ENCODE measurements at regions not wholly inside any gene's neighbourhood (a gene's known extent, or its start where the extent isn't known, plus 50 kb on each side); places are given as distances from the start of the nearest gene placed in this dataset.

- TF ChIP-seq, protein P1, sequence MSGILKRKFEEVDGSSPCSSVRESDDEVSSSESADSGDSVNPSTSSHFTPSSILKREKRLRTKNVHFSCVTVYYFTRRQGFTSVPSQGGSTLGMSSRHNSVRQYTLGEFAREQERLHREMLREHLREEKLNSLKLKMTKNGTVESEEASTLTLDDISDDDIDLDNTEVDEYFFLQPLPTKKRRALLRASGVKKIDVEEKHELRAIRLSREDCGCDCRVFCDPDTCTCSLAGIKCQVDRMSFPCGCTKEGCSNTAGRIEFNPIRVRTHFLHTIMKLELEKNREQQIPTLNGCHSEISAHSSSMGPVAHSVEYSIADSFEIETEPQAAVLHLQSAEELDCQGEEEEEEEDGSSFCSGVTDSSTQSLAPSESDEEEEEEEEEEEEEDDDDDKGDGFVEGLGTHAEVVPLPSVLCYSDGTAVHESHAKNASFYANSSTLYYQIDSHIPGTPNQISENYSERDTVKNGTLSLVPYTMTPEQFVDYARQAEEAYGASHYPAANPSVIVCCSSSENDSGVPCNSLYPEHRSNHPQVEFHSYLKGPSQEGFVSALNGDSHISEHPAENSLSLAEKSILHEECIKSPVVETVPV (CRISPR knock-in tag; IDR thresholded peaks at IDR 0.05), result no peak
- TF ChIP-seq ESRRG (CRISPR knock-in tag; IDR thresholded peaks at IDR 0.05) (no peak), CSDC2 (CRISPR knock-in tag; IDR thresholded peaks at IDR 0.05) (no peak), ISL1 (CRISPR knock-in tag; IDR thresholded peaks at IDR 0.05) (no peak), GLIS3 (CRISPR knock-in tag; IDR thresholded peaks at IDR 0.05) (no peak), RARB (CRISPR knock-in tag; IDR thresholded peaks at IDR 0.05) (no peak)
Measured at GRCh38 chr4:3821580-3822229, 55.5 kb downstream of the ADRA2C start (continued).

DNA sequence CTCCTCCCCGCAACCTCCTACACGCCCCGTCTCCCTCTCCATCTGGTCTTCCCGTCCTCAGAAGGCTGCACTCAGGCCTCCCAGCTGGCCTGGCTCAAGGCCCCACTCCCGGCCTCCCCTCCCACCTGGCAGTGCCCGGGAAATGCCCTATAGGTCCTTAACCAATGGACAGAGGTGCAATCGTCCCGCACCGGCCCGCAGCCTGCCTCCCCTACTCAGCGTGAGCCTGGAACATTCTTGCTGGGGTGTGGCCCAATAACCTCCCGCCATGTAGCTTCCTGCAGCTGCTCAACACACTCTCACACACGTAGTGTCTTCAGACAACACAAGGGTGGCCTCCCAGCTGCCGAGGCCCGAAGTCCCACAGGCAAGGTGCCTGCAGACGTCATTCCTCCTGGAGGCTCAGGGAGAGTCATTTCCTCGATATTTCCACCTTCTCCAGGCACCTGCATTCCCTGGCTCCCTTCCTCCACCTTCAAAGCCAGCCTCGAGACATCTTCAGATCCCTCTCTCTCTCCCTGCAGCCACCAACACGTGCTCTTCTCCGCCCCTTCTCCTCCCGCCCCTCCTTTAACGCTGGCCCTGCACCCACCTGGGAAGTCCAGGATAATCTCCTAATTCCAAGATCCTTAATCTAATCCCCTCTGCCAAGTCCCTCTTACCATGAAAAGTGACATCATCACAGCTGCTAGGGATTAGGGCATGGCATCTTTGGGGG, 56.2 kb downstream of the ADRA2C start:
- TF ChIP-seq GLIS3 (CRISPR knock-in tag; IDR thresholded peaks at IDR 0.05) (no peak), ZC3H10 (CRISPR knock-in tag; IDR thresholded peaks at IDR 0.05) (no peak), POU6F1 (CRISPR knock-in tag; IDR thresholded peaks at IDR 0.05; ENCODE audit: borderline replicate concordance, low read depth) (no peak), ZNF70 (CRISPR knock-in tag; IDR thresholded peaks at IDR 0.05) (no peak), SNAI2 (CRISPR knock-in tag; IDR thresholded peaks at IDR 0.05) (no peak), ZFP3 (CRISPR knock-in tag; IDR thresholded peaks at IDR 0.05) (no peak), TCF4 (CRISPR knock-in tag; IDR thresholded peaks at IDR 0.05; ENCODE audit: borderline replicate concordance) (no peak), PATZ1 (CRISPR knock-in tag; IDR thresholded peaks at IDR 0.05; ENCODE audit: borderline replicate concordance) (no peak), ESRRG (CRISPR knock-in tag; IDR thresholded peaks at IDR 0.05) (no peak), PPARA (CRISPR knock-in tag; IDR thresholded peaks at IDR 0.05; ENCODE audit: borderline replicate concordance) (no peak), ISL1 (CRISPR knock-in tag; IDR thresholded peaks at IDR 0.05) (no peak)
- TF ChIP-seq, protein P1 (CRISPR knock-in tag; IDR thresholded peaks at IDR 0.05), result no peak
- ATAC-seq, result no peak

DNA sequence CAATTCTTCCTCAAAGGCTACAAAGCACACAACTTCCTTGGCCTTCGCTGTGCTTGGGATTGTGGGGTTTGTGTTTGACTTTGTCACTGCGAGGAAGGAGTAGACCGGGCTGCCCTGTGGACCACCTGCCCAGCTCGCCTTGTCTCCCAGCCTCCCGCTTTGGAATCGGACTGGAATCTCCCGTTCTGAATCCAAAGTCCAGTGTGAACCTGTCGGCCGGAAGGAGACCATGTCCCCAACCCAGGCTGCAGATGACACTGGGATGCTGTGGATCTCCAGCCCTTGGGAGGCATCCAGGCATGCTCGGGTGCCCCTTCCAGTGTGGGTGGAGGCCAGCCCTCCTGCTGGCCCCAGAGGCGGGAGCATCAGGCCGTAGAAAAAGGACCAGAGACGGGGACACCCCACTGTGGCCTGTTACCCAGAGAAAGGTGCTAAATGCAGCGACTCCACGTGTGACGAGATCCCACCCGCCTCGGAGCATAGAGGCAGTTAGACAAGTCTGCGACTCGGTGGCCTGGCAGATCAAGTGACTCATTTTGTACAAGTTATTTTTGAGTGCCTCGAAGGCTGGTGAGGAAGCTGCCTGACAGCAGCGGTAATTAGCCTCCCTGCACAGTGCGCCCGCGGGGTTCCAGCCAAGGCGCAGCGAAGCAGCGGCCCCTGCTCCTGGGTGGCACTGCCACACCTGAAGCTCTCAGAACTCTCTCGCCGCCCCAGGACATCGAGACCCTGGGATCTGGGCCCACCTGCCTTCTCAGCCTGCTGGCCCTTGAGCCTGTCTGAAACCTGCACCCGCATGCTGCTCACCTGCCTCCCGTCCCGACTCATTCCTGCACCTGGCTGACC, 57.5 kb downstream of the ADRA2C start:
- no peak for TF ChIP-seq ZNF70 (CRISPR knock-in tag; IDR thresholded peaks at IDR 0.05)
- no peak for TF ChIP-seq ARNTL (CRISPR knock-in tag; IDR thresholded peaks at IDR 0.05; ENCODE audit: borderline replicate concordance, low read depth)
- no peak for TF ChIP-seq SNAI2 (CRISPR knock-in tag; IDR thresholded peaks at IDR 0.05)
- TF ChIP-seq TOX (CRISPR knock-in tag; IDR thresholded peaks at IDR 0.05; ENCODE audit: borderline replicate concordance), result no peak
- no peak for TF ChIP-seq ZNF565 (CRISPR knock-in tag; conservative IDR thresholded peaks at IDR 0.05; ENCODE audit: low read depth)
- no peak for TF ChIP-seq GLIS3 (CRISPR knock-in tag; IDR thresholded peaks at IDR 0.05)
- TF ChIP-seq ZFP30 (CRISPR knock-in tag; IDR thresholded peaks at IDR 0.05), result no peak
- ATAC-seq, result no peak

DNA sequence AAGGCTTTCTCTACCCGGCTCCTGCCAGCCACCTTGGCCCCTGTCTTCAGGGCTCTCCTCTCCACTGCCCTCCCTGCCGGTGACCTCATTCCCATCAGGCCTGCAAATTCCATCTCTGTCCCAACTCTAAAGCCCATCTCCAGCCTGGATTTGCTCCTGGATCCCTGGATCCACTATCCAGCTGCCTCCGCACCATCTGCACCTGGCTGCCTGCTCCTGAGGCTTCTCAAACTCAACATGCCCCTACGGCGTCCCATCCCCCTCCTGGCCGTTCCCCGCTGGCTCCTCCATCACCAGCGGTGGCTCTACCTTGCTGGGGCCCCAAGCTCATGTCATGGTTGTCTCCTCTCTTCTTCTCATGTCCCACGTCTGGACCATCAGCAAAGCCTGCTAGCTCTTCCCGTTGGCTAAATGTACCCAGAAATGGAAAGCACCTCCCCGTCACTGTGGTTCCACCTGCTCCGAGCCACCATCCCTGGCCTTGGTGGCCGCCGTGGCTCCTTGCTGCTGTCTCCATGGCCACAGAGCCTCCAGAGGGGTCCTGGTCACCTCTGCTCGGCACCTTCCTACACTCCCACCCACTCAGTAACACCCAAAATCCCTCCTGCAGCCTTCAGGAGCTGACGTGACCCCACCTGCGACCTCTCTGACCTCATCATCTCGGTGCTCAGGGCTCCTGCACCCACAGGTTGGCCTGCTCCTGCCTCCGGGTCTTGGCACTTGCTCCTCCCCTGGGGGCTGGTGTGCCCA, 58.5 kb downstream of the ADRA2C start:
- TF ChIP-seq ZNF8 (CRISPR knock-in tag; IDR thresholded peaks at IDR 0.05) (no peak), TOX (CRISPR knock-in tag; IDR thresholded peaks at IDR 0.05; ENCODE audit: borderline replicate concordance) (no peak)
- ATAC-seq, result no peak
